Activated naive CD4-positive, alpha-beta T cell treated with anti-CD3 and anti-CD28 coated beads, Interleukin-2, amount 50 U/mL, for 72 hours (primary cell): ENCODE measurements at regions not wholly inside any gene's neighbourhood (a gene's known extent, or its start where the extent isn't known, plus 50 kb on each side); places are given as distances from the start of the nearest gene placed in this dataset.

Experiments used
- ATAC-seq, 2 donors: fragments of 150-1000 bp; cut with Tn5 transposase; 2 replicates each; pipeline ENCODE4 v1.10.0; 2021; ENCODE audit warnings: mild to moderate bottlenecking in 2 of 2, moderate library complexity in 2 of 2
- DNase-seq, 2 donors: peaks; one replicate each; pipeline ENCODE4 v3.0.0; 2021 to 2022; ENCODE audit warnings: low spot score in 2 of 2
- H3K27ac Mint-ChIP-seq, 2 donors: one replicate each; pipeline ENCODE4 v1.8.0; 2022; ENCODE audit warnings: mild to moderate bottlenecking in 2 of 2, mixed read lengths in 2 of 2
- H3K36me3 Mint-ChIP-seq, 2 donors: one replicate each; pipeline ENCODE4 v1.8.0; 2022; ENCODE audit warnings: mixed read lengths in 2 of 2
- H3K9me3 Mint-ChIP-seq, 2 donors: one replicate each; pipeline ENCODE4 v1.8.0; 2022; ENCODE audit warnings: mixed read lengths in 2 of 2

- no peak for ATAC-seq
- H3K9me3 Mint-ChIP-seq: peaks cover 12 to 14% of the 10 kb centered on the region in 2 donors
- H3K27ac Mint-ChIP-seq: no peak overlapping the region
- DNase-seq: no peak
- H3K36me3 Mint-ChIP-seq: no peaks in the 10 kb centered on the region
Observed at GRCh38 chr14:84013424-84013823, 1516.5 kb upstream of the FLRT2 start.

DNA sequence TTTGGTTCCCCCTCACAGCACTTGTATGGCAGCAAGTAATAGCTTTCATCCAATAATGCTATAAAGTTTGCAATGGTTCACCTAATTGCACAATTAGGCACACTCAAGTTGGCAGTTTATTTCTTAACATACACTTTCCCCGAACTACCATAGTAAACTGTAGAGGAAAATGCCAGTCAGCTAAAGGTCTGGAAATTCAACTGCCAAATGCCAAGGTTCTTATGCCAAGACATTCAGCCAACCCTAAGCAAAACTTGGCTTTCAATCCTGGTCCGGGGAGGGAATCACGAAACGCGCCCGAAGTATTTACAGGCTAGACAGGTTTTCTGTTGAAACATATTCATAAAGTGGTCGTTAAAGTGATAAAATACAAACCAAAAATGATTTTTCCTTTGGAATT lies 1512.4 kb upstream of the FLRT2 start:
- H3K27ac Mint-ChIP-seq: no peak overlapping the region
- no peak for DNase-seq
- no peak for ATAC-seq
- H3K9me3 Mint-ChIP-seq: peaks cover 14 to 18% of the 10 kb centered on the region in 2 donors
- peaks cover 0 to 4% of the 10 kb centered on the region in 2 donors for H3K36me3 Mint-ChIP-seq

GRCh38 chr14:84021433-84021832 lies 1508.5 kb upstream of the FLRT2 start:
- DNase-seq (no peak), ATAC-seq (no peak)
- Mint-ChIP-seq H3K9me3 (peaks cover 17 to 25% of the 10 kb centered on the region in 2 donors), H3K36me3 (peaks cover 0 to 14% of the 10 kb centered on the region in 2 donors), H3K27ac (no peak overlapping the region)

DNA sequence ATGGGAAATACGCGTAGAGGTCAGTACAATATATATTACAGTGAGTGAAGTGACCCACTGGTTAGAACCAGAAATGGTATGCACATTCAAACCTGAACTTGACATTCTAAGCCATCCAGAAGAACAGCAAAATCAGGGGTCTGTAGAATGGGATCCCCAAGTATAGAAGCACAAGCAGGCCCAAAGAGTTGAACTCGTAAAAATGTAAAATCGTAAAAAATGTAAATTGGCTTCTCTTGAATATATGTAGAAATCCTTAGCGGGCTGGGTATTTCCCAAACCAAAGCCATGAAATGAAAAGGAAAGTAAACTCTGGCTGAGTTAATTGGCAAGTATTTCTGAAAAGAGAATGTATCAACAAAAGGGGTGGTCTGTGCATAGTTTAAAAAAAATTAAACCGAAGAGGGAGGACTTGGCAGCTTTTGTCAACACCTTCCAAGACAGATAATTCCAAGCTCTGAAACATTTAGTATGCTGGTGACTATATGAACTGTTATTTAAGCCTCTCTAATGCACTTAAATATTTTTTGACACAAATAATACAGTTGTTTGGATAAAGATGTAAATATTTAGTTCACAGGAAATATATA lies 1505.6 kb upstream of the FLRT2 start:
- Mint-ChIP-seq H3K36me3 (peaks cover 0 to 14% of the 10 kb centered on the region in 2 donors), H3K27ac (no peak overlapping the region), H3K9me3 (peaks cover 17 to 25% of the 10 kb centered on the region in 2 donors)
- DNase-seq (no peak), ATAC-seq (no peak)

DNA sequence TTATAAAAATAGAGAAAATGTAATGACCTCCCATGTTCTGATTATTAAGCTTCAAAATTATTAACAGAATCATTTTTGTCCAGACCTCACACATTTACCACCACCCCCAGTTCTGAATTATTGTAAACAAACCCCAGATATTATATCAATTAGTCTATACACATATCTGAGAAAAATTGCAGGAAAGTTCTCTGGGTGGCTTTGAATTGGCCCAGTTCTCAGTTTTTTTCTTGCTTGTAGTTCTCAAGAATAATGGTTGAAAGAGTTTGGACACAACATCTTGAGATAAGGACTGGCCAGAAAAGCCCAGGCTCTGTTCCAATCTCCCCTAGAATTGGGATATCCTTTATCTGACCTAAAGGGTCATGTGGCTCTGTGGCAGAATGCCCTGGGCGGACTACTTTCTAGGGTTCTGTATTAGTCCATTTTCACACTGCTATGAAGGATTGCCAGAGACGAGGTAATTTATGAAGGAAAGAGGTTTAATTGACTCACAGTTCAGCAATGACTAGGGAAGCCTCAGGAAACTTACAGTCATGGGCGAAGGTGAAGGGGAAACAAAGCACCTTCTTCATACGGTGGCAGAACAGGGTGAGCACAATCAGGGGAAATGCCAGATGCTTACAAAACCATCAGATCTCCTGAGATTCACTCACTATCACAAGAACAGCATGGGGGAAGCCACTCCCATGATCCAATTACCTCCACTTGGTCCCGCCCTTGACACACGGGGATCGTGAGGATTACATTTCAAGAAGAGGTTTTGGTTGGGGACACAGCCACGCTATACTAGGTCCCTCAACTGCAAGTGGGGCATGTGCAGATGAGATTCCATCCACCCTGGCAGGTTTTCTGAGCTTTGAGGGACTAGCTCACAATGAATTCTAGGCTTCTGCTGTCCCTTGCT lies 1504.6 kb upstream of the FLRT2 start:
- DNase-seq (no peak), ATAC-seq (no peak)
- Mint-ChIP-seq H3K36me3 (peaks cover 0 to 14% of the 10 kb centered on the region in 2 donors), H3K9me3 (peaks cover 22 to 25% of the 10 kb centered on the region in 2 donors), H3K27ac (no peak overlapping the region)

- ATAC-seq (no peak), DNase-seq (no peak)
- H3K27ac Mint-ChIP-seq: no peak overlapping the region
- H3K9me3 Mint-ChIP-seq: peaks cover 21 to 25% of the 10 kb centered on the region in 2 donors
- H3K36me3 Mint-ChIP-seq: peaks cover 0 to 12% of the 10 kb centered on the region in 2 donors
Observed at GRCh38 chr14:84027351-84027750, 1502.6 kb upstream of the FLRT2 start.

GRCh38 chr14:84028080-84028604 lies 1501.8 kb upstream of the FLRT2 start:
- no peak overlapping the region for H3K27ac Mint-ChIP-seq
- H3K9me3 Mint-ChIP-seq: peaks cover 16 to 21% of the 10 kb centered on the region in 2 donors
- H3K36me3 Mint-ChIP-seq: peaks cover 0 to 7% of the 10 kb centered on the region in 2 donors
- DNase-seq: no peak
- ATAC-seq: no peak

DNA sequence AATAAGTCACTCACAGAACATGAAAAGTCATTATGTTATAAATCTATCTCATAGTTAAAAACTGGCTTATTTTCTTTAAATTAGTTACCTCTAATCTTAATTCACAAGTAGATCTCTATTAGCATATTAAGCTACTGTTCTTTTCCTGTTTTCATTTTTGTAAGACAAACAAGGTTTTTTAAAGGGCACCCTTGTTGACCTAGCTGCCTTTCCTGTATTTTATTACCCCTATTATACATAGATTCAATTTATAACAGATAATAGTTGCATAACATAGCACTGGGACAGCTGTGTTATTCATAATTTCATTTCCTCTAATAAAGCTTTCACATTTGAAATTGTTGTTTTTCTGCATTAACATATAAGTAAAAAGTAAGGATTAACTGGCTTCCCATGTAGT lies 1500.7 kb upstream of the FLRT2 start:
- Mint-ChIP-seq H3K9me3 (peaks cover 5 to 13% of the 10 kb centered on the region in 2 donors), H3K36me3 (no peaks in the 10 kb centered on the region), H3K27ac (no peak overlapping the region)
- no peak for DNase-seq
- no peak for ATAC-seq

- Mint-ChIP-seq H3K36me3 (no peaks in the 10 kb centered on the region), H3K27ac (no peak overlapping the region), H3K9me3 (peaks cover 5 to 13% of the 10 kb centered on the region in 2 donors)
- no peak for ATAC-seq
- DNase-seq: no peak
Observed at GRCh38 chr14:84029720-84030119, 1500.2 kb upstream of the FLRT2 start.

DNA sequence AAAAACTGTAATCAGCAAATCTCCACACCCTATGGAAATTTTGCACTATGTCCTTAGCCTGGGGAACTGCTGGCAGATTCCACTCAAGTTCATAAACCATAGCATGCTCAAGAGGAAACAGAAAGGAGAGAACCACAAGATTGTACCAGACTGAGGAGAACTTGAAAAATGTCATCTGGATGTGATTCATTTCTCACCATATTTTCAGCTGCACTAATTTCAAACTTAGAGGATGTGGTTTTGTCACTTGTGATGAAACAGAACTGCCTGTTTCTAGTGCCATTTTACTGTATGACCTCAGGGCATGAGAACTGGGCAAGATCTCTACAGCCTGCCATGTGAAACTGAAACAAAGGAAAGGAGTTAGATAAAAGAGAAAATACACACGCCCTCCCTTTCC lies 1493.1 kb upstream of the FLRT2 start:
- H3K36me3 Mint-ChIP-seq: peaks cover 0 to 7% of the 10 kb centered on the region in 2 donors
- DNase-seq: no peak
- H3K9me3 Mint-ChIP-seq: peaks cover 11 to 24% of the 10 kb centered on the region in 2 donors
- ATAC-seq: peak; percentile 59 to 71
- no peak overlapping the region for H3K27ac Mint-ChIP-seq

DNA sequence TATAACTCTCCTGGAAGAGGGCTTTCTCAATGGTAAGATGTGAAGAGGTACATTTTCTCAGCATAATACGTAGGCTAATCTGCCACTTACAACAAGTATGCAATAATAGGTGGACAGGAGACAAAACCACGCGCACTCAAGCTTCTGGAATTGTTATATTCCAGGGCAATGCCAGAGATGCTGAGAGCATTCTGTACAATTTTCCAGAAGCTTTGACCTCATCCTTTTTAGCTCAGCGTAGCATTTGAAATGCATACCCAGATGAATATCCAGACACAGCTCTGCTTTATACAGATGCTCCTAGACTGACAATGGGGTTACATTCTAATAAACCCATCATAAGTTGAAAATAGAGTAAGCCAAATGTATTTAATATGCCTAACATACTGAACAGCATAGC lies 1492.4 kb upstream of the FLRT2 start:
- H3K36me3 Mint-ChIP-seq: peaks cover 0 to 7% of the 10 kb centered on the region in 2 donors
- no peak overlapping the region for H3K27ac Mint-ChIP-seq
- H3K9me3 Mint-ChIP-seq: peaks cover 11 to 24% of the 10 kb centered on the region in 2 donors
- DNase-seq: no peak
- ATAC-seq: no peak

DNA sequence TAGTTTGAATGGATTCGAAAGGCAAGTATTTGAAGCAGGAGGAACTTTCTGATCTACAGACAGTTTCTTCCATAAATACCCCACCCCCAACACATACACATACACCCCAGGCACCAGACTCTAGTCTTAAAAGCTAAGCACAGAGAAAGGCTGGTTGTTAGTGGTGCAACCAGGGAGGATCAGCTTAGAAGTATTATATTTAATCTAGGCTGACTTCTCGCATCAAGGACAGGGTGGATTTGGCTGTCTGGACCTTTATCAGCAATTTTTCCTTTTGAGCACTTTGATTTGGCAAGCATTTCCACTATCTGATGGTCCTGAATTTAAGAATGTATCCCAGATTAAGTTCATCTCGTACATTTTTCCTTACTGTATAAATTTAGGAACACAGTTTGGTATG lies 1489.8 kb upstream of the FLRT2 start:
- Mint-ChIP-seq H3K9me3 (peaks cover 13 to 29% of the 10 kb centered on the region in 2 donors), H3K36me3 (peaks cover 0 to 7% of the 10 kb centered on the region in 2 donors), H3K27ac (no peak overlapping the region)
- ATAC-seq (no peak), DNase-seq (no peak)

DNA sequence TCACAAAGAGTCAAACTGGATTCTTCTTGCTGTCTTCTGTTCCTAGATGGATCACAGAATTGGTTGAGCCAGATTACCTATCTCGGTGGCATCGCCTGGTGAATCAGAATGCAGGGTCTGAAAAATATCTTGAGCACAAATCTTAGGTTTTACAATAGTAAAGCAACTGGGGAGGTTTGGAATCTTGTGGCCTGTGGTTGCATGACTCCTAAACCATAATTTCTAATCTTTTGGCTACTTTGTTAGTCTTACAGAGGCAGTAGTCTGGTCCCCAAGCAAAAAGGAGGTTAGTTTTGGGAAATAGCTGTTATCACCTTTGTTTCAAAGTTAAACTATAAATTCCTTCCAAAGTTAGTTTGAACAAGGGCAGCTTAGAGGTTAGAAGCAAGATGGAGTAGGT lies 1488.5 kb upstream of the FLRT2 start:
- Mint-ChIP-seq H3K9me3 (peaks cover 17 to 32% of the 10 kb centered on the region in 2 donors), H3K36me3 (peaks cover 0 to 7% of the 10 kb centered on the region in 2 donors), H3K27ac (no peak overlapping the region)
- DNase-seq (no peak), ATAC-seq (no peak)

DNA sequence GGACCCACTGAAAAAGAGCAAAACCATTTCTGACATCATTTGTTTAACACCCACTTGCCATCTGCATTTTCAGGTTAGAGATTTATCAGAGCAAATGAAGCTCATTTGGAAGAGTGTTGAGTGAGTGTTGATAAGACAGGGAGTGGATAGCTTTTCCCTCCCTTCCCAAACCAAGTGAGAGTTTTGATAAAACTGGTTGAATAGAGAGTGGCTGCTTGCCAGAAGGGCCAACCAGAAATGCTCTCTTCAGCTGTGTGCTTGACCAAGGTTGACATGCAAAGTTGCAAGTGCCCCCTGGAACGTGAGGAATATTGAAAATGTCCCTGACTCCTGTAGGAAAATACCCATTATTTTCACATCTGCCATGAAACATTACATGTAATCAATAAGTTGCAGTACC lies 1487.0 kb upstream of the FLRT2 start:
- no peak for DNase-seq
- no peak for ATAC-seq
- no peaks in the 10 kb centered on the region for H3K36me3 Mint-ChIP-seq
- H3K9me3 Mint-ChIP-seq: peaks cover 21 to 22% of the 10 kb centered on the region in 2 donors
- H3K27ac Mint-ChIP-seq: no peak overlapping the region

DNA sequence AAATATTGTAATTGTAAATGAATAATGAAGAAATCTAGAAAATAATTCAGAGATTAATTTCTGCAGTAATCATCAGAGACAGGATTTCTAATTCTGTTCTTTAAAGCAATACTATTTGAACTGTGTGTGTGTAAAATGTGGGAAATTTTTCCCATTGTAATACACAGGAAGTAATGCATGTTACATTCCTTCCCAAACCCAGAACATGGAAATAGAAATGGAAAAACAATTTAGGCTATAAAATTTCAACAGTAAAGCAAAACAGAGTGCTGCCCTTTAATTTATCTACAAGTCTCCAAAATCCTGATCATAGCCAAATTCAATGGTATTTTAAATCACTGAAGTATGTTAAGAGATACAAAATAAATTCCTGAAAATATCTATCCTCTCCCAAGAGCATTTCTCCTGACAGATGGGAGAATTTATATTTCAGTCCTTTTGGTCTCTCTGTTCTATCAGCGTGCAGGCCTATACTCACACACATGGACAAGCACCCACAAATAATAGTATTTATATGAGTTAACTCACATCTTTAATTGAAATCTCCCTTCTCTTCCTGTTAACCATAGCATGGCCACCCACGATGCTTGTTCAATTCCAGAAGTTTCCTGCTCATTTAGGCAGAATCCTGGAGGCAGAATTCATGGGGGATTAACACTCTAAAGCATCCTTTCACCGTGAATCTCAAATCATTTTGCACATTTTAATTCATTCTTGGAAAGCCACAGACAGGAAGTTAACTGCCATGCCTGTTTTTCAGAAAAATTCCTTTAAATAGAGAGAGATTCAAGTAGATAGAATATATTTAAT lies 1465.4 kb upstream of the FLRT2 start:
- Mint-ChIP-seq H3K27ac (no peak overlapping the region), H3K9me3 (peaks cover 8 to 15% of the 10 kb centered on the region in 2 donors), H3K36me3 (no peaks in the 10 kb centered on the region)
- ATAC-seq: no peak
- DNase-seq: no peak

DNA sequence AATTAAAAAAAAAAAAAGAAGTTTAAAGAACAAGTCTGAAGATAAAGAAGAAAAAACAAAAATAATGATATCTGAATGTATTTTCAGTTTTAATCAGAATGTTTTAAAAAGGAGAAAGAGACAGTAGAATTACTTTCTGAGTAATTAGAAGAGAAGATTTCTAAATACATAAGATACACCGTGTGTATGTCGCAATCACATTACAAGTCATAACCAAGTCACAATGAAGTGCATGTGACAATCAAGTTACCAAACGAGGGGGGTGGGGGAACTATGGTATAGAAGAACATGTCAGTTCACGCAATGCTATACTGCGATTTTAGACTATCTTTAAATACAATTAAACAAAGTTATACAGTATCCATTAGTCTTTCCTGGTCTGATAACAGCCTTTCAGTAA lies 1464.1 kb upstream of the FLRT2 start:
- ATAC-seq: no peak
- no peak for DNase-seq
- Mint-ChIP-seq H3K9me3 (peaks cover 3 to 15% of the 10 kb centered on the region in 2 donors), H3K27ac (no peak overlapping the region), H3K36me3 (no peaks in the 10 kb centered on the region)

- ATAC-seq (no peak), DNase-seq (no peak)
- Mint-ChIP-seq H3K36me3 (no peaks in the 10 kb centered on the region), H3K27ac (no peak overlapping the region), H3K9me3 (peaks cover 12 to 17% of the 10 kb centered on the region in 2 donors)
Observed at GRCh38 chr14:84068288-84068687, 1461.7 kb upstream of the FLRT2 start.
